Endothelial cell of umbilical vein (primary cell): ENCODE measurements at regions not wholly inside any gene's neighbourhood (a gene's known extent, or its start where the extent isn't known, plus 50 kb on each side); places are given as distances from the start of the nearest gene placed in this dataset.
A peak's percentile ranks its signal among the peaks of the same experiment; 100 is the strongest.

Source experiments
- CTCF ChIP-seq, 2 donors: IDR thresholded peaks; 1 replicate in 1 of 2; 2 replicates in 1 of 2; pipeline ENCODE4 v1.5.1; 2011; ENCODE audit warnings: low read length in 2 of 2, mild to moderate bottlenecking in 2 of 2, moderate library complexity in 2 of 2, control low read depth in 1 of 2, inconsistent platforms in 1 of 2, low read depth in 1 of 2; ENCODE audit not compliant: insufficient read depth in 1 of 2; ENCODE audit errors: extremely low read depth in 1 of 2
- EZH2 ChIP-seq: IDR thresholded peaks from 2 replicates; pipeline ENCODE4 v1.6.1; 2012; ENCODE audit warnings: borderline replicate concordance, low read depth, mild to moderate bottlenecking, moderate library complexity, low read length, inconsistent platforms; ENCODE audit not compliant: severe bottlenecking
- FOS ChIP-seq: IDR thresholded peaks from 2 replicates; pipeline ENCODE4 v1.6.1; 2011; ENCODE audit warnings: mild to moderate bottlenecking, low read length, moderate library complexity, borderline replicate concordance; ENCODE audit not compliant: insufficient read depth
- GATA2 ChIP-seq: IDR thresholded peaks from 2 replicates; pipeline ENCODE4 v1.7.0; 2011; ENCODE audit warnings: low read depth, mild to moderate bottlenecking, moderate library complexity, mixed read lengths, low read length; ENCODE audit not compliant: insufficient read length, insufficient read depth
- JUN ChIP-seq: IDR thresholded peaks from 2 replicates; pipeline ENCODE4 v1.6.1; 2011; ENCODE audit warnings: borderline replicate concordance, low read depth; ENCODE audit not compliant: insufficient read length, insufficient read depth
- MAX ChIP-seq: IDR thresholded peaks from 2 replicates; pipeline ENCODE4 v1.6.1; 2011; ENCODE audit not compliant: insufficient read depth, insufficient read length
- MYC ChIP-seq: IDR thresholded peaks from one replicate; pipeline ENCODE4 v1.6.1; 2011; ENCODE audit warnings: mild to moderate bottlenecking, low read depth, low read length
- POLR2A ChIP-seq: IDR thresholded peaks from 2 replicates; pipeline ENCODE4 v1.6.1; 2012; ENCODE audit warnings: low read depth, mild to moderate bottlenecking, control low read depth, low read length
- POLR2AphosphoS5 ChIP-seq: IDR thresholded peaks from 2 replicates; pipeline ENCODE4 v1.6.1; 2012; ENCODE audit warnings: low read depth, mild to moderate bottlenecking, control low read depth, low read length, moderate library complexity; ENCODE audit not compliant: insufficient read depth

GRCh38 chr1:67953301-67953700 lies 97.1 kb downstream of the DIRAS3 start:
- TF ChIP-seq POLR2AphosphoS5 (peak; percentile 53), CTCF (IDR thresholded peaks at IDR 0.05; ENCODE audit: extremely low read depth in 1 of 2, insufficient read depth in 1 of 2, low read depth in 1 of 2, low read length in 2 of 2) (no peak), MAX (no peak), EZH2 (no peak), POLR2A (no peak), GATA2 (peak; percentile 70), JUN (peak; percentile 61), MYC (no peak), FOS (peak; percentile 62)
